VCaP (cell line): ENCODE measurements at regions not wholly inside any gene's neighbourhood (a gene's known extent, or its start where the extent isn't known, plus 50 kb on each side); places are given as distances from the start of the nearest gene placed in this dataset.

ENCODE experiments used
- H3K27ac ChIP-seq: fragments of 450-650 bp; 2 replicates; pipeline ENCODE4 v1.5.1; 2017
- CTCF ChIP-seq: fragments of 450-650 bp; conservative IDR thresholded peaks from 2 replicates; pipeline ENCODE4 v1.5.1; 2017; ENCODE audit warnings: mild to moderate bottlenecking, moderate library complexity

GRCh38 chr6:6915813-6916547, 191.8 kb upstream of the RREB1 start:
- peak overlapping the region; percentile 33; the same call in 1 of the 2 replicates for H3K27ac ChIP-seq

GRCh38 chr6:6916598-6916997, 191.2 kb upstream of the RREB1 start:
- H3K27ac ChIP-seq, result no peak overlapping the region
- TF ChIP-seq CTCF, result no peak

More at GRCh38 chr6:6915813-6916547, 191.8 kb upstream of the RREB1 start:
- TF ChIP-seq CTCF, result no peak

GRCh38 chr6:6918216-6918983, 189.4 kb upstream of the RREB1 start:
- no peak overlapping the region for H3K27ac ChIP-seq
- no peak for TF ChIP-seq CTCF

- H3K27ac ChIP-seq, result no peak overlapping the region
- no peak for TF ChIP-seq CTCF
Observed at GRCh38 chr6:6919173-6919572, 188.6 kb upstream of the RREB1 start.

- no peak for TF ChIP-seq CTCF
- no peak overlapping the region for H3K27ac ChIP-seq
Observed at GRCh38 chr6:6920114-6920986, 187.4 kb upstream of the RREB1 start.

GRCh38 chr6:6920987-6921313, 186.8 kb upstream of the RREB1 start:
- H3K27ac ChIP-seq, result no peak overlapping the region
- TF ChIP-seq CTCF, result no peak

GRCh38 chr6:6922166-6922565, 185.6 kb upstream of the RREB1 start:
- TF ChIP-seq CTCF, result no peak
- H3K27ac ChIP-seq, result no peak overlapping the region
